WTC11 (cell line): ENCODE measurements at regions not wholly inside any gene's neighbourhood (a gene's known extent, or its start where the extent isn't known, plus 50 kb on each side); places are given as distances from the start of the nearest gene placed in this dataset.

Source experiments
- NFYB ChIP-seq: sonication (generic); formaldehyde crosslinking; conservative IDR thresholded peaks from 2 replicates; pipeline ENCODE4 v1.8.0; 2022; ENCODE audit warnings: low read depth, missing genetic modification reagents
- TF ChIP-seq, protein P1 (sequence below): fragments of 200-600 bp; IDR thresholded peaks from 2 replicates; pipeline ENCODE4 v1.8.0; 2022; ENCODE audit warnings: antibody characterized with exemption
- TF ChIP-seq, protein P2 (sequence below): sonication (generic); formaldehyde crosslinking; IDR thresholded peaks from 2 replicates; pipeline ENCODE4 v1.8.1; 2023; ENCODE audit warnings: mild to moderate bottlenecking, missing genetic modification reagents, borderline replicate concordance

DNA sequence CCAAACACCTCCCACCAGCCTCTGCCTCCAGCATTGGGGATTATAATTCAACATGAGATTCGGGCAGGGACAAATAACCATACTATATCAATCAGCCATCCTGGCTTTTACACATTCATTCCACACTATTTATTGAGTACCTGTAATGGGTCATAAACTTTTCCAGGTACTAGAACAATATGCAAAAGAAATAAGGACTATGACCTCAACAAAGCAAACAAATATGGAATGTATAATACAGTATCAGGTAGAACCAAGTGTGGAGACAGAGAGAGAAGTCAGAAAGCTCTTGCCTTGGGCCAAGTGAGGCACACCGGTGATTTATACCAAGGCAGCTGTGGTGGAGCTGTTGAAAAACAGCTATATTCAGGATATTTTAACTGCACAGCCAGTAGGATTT is 116.3 kb downstream of the TSPAN8 start:
- TF ChIP-seq, protein P1, sequence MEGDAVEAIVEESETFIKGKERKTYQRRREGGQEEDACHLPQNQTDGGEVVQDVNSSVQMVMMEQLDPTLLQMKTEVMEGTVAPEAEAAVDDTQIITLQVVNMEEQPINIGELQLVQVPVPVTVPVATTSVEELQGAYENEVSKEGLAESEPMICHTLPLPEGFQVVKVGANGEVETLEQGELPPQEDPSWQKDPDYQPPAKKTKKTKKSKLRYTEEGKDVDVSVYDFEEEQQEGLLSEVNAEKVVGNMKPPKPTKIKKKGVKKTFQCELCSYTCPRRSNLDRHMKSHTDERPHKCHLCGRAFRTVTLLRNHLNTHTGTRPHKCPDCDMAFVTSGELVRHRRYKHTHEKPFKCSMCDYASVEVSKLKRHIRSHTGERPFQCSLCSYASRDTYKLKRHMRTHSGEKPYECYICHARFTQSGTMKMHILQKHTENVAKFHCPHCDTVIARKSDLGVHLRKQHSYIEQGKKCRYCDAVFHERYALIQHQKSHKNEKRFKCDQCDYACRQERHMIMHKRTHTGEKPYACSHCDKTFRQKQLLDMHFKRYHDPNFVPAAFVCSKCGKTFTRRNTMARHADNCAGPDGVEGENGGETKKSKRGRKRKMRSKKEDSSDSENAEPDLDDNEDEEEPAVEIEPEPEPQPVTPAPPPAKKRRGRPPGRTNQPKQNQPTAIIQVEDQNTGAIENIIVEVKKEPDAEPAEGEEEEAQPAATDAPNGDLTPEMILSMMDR, result no peak
- TF ChIP-seq NFYB (CRISPR knock-in tag), result no peak
- TF ChIP-seq, protein P2, sequence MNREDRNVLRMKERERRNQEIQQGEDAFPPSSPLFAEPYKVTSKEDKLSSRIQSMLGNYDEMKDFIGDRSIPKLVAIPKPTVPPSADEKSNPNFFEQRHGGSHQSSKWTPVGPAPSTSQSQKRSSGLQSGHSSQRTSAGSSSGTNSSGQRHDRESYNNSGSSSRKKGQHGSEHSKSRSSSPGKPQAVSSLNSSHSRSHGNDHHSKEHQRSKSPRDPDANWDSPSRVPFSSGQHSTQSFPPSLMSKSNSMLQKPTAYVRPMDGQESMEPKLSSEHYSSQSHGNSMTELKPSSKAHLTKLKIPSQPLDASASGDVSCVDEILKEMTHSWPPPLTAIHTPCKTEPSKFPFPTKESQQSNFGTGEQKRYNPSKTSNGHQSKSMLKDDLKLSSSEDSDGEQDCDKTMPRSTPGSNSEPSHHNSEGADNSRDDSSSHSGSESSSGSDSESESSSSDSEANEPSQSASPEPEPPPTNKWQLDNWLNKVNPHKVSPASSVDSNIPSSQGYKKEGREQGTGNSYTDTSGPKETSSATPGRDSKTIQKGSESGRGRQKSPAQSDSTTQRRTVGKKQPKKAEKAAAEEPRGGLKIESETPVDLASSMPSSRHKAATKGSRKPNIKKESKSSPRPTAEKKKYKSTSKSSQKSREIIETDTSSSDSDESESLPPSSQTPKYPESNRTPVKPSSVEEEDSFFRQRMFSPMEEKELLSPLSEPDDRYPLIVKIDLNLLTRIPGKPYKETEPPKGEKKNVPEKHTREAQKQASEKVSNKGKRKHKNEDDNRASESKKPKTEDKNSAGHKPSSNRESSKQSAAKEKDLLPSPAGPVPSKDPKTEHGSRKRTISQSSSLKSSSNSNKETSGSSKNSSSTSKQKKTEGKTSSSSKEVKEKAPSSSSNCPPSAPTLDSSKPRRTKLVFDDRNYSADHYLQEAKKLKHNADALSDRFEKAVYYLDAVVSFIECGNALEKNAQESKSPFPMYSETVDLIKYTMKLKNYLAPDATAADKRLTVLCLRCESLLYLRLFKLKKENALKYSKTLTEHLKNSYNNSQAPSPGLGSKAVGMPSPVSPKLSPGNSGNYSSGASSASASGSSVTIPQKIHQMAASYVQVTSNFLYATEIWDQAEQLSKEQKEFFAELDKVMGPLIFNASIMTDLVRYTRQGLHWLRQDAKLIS (CRISPR knock-in tag), result no peak
